ENCODE measurements at regions not wholly inside any gene's neighbourhood (a gene's known extent, or its start where the extent isn't known, plus 50 kb on each side); places are given as distances from the start of the nearest gene placed in this dataset.
"Not testable (repeated sequence)": the region's sequence is repeated elsewhere in the genome, so short reads cannot be mapped to it uniquely, and the experiment has no call there.

DNA sequence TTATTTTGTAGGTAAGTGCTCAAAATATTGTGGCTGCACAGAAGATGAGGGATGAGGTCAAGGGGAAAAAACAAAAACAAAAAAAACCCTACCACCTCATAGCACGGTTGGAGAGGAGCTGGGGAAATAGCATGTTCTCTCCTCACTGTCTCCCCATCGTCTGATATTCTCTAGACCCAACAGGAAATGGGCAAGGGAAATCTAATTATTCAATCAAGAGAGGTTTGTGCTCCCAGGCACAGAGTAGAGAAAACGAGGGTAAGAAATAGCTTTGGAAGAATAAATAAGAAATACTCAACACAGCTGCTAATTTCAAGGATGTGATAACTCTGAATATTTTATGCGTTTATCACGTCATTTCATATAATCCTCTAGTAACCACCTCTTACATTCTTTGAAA lies 619.2 kb upstream of the GNPDA2 start:
- no peak for DNase-seq

GRCh38 chr4:45331802-45332201 lies 605.4 kb upstream of the GNPDA2 start:
- no peak for DNase-seq

DNA sequence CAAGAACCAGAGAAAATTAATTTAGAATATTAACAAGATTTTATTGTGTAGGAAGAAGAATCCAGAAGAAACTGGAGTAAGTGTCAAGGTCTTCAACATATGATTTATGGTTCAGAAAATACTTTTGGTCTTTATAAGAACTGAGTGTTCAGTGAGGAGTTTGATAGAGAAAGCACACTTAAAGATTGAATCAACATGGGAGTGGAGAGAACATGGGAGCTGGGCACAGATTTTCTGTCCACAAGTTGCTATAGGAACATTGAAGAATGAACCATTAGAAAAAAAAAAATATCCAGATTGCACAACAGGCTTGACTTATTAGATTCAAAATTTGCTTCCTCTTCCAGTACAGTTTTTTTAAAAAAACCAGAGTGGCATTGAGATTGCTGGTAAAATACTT lies 601.2 kb upstream of the GNPDA2 start:
- DNase-seq = no peak

- DNase-seq = no peak
Measured at GRCh38 chr4:45324455-45325417, 598.4 kb upstream of the GNPDA2 start.

DNA sequence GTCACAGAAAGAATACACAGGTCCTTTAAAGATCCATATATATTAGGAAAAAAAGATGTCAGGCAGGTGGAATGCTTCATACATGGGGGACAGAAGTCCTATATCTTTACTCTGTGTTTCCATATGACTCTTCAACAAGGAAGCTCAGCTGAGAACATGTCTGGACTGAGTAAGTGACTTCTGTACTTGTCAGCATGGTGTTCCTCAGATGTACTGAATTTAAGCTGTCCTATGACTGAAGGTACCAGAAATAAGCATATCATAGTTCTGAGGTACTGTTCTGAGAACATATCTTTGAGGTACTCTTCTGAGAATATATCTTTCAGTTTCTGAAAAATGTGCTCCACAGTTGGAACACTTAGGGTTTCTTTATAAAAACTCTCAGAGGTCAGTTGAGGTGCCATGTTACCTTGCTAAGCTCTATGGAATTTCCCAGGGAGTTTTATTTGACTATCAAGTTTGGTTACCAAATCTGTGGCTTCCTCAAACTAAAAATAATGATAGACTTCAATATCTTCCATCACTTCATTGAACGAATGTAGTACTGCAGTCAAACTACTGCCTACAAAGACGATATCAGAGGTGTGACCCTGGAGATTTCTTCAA lies 597.2 kb upstream of the GNPDA2 start:
- DNase-seq = no peak

DNA sequence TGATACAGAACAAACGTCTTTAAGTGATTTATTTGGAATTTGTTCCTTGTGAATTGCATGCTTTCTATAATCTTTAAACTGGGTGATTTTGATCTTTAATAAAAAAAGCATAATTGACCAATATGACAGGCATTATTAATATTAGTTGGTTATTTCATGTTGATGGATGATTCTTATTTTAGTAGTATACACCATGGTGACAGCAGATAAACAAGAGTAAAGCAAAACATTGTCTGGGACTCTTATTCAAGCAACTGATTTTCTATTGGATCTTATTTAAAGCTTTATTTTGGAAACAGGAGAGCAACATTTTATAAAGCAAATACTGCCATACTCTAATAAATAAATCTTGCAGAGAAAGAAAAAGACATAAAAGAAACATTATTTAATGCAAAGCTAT lies 591.4 kb upstream of the GNPDA2 start:
- no peak for DNase-seq

GRCh38 chr4:45317276-45317675 lies 590.9 kb upstream of the GNPDA2 start:
- DNase-seq = no peak

DNA sequence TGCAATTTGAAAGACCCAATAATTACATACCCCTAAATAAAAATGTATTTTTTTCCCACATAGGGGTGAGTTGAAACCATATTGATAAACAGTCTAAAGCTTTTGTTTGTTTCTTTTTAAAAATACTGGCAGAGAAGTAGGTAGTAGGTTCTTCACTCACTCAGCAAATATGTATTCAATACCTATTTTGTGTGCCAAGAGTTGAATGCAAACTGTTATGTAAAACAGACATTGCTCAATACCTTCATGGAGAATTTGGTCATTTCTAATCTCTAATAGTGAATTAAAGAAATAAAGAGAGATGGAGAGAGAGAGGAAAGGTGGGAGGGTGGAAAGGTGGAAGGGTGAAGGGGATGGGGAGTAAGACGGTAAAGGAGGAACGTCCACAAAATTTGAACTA lies 589.9 kb upstream of the GNPDA2 start:
- no peak for DNase-seq

DNA sequence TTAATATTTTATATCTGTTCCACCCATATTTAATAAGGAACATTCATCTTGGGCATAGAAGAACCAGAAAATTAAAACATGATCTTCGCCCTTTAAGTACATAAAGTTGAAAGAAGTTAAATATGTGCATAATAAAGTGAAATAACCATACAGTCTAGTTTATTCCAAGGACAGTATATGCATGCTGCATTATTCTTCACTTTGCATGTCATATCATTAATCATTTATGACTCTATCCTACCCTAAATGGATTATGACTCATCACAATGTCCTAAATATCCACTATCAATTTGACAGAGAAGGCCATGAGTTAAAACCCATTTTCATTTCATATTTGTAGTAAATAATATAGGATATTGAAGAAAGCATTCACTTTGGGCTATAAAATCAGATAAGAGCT lies 576.5 kb upstream of the GNPDA2 start:
- no peak for DNase-seq

DNA sequence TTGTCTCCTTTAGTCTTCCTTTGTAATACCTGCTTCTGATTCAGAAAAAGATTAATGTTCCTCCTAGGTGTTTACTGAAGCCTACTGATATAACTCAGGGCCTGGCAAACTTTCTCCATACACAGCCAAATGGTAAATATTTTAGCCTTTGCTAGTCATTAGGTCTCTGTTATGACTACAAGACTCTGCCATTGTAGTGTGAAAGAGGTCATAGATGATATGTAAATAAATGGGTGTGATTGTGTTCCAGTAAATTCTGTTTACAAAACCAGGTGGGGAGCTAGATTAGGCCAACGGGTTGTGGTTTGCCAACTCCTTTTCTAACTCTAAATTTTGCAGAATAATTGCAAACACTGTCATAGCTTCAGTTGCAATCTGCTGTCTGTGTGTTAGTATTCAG lies 568.1 kb upstream of the GNPDA2 start:
- no peak for DNase-seq

DNA sequence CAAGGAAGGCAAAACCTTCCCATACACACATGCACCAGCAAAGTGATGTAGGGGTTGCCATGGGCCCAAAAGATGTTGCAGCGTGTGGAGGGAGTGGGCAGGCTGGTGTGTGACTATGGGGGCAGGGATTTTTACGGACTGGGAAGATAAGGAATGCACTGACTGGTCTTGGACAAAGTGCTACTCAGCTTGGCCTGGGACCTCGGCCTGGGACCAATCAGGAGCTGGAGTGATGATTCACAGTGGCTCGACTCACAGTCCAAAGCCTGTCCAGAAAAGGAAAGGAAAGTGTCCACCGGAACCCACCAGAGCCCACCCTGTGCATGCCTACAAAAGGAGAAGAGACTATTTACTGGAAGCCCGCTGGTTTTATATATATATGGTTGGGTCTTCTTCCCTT lies 567.0 kb upstream of the GNPDA2 start:
- no peak for DNase-seq

DNA sequence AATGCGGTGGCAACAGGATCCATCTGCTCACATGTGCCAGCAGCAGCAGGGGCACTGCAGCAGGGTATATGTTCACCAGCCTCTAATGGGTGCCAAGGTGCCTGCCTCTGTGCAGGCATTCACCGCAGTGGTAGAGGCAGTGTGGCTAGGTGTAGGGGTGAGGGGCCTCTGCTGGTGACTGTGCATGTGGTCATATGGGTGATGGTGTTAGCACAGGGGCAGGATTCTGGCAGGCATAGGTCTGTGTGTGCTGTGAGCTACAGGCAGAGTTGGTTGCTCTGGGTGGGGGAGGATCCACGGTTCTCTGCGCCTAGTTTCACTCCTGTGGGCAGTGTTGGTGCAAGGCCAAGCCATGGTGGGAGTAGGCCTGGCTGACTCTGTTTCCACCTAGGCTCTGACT lies 566.5 kb upstream of the GNPDA2 start:
- no peak for DNase-seq

DNA sequence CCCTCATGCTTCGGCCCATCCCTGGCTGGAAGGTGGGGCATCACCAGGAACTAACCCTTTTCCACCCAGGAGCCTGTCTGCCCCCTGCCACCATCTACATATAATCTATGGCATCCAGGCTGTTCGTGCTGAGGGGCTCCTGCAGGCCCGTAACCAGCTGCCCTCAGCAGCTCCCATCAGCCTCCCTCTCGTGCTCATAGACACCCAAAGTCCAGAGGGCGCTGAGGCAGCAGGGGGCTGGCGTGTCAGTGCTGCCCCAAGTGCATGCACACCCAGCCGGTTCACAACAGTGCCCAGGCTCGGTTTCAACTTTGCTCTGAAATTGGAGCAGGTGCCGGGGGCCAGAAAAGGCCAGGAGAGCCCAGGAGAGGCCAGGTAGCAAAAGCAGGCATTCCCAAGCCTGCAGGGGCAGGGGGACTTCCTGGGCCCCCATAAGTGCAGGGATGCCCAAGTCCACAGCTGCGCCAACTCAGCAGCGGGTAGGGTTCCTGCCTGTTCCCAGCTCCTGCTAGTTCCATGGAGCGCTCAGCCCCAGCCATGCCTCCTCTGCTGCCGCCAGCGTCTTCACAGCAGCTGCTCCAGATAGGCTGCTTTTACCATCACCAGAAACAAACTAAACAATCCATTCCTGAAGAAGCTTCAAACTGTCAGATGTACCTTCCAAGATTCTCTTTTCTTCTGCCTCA lies 558.2 kb upstream of the GNPDA2 start:
- DNase-seq = no peak

GRCh38 chr4:45283352-45283751 lies 557.0 kb upstream of the GNPDA2 start:
- DNase-seq = no peak

- DNase-seq = no peak
Measured at GRCh38 chr4:45280121-45280520, 553.8 kb upstream of the GNPDA2 start.

GRCh38 chr4:45275862-45276261 lies 549.5 kb upstream of the GNPDA2 start:
- no peak for DNase-seq

DNA sequence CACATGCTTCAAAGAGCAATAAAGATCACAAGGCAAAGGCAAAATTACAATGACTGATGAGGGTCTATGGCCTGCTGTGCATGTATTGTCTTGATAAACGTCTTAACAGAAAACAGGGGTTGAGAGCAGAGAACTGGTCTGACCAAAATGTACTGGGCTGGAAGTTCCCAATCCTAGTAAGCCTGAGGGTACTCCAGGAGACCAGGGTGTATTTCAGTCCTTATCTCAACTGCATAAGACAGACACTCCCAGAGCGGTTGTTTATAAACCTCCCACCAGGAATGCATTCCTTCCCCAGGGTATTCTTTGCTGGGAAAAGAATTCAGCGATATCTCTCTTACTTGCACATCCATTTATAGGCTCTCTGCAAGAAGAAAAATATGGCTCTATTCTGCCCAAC lies 521.8 kb upstream of the GNPDA2 start:
- not testable (repeated sequence) for DNase-seq

DNA sequence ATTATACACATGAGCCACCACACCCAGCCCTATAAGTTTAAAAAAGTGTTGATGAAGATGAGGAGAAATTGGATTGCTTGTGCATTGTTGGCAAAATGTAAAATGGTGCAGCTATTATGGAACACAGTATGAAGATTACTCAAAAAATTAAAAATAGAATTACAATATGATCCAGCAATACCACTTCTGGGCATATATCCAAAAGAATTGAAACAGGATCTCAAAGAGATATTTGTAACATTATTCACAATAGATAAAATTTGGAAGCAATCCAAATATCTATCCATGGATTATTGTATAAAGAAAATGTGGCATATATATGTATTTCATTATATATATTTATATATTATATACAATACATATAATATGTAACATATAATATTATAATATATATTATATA lies 515.6 kb upstream of the GNPDA2 start:
- DNase-seq = no peak

DNA sequence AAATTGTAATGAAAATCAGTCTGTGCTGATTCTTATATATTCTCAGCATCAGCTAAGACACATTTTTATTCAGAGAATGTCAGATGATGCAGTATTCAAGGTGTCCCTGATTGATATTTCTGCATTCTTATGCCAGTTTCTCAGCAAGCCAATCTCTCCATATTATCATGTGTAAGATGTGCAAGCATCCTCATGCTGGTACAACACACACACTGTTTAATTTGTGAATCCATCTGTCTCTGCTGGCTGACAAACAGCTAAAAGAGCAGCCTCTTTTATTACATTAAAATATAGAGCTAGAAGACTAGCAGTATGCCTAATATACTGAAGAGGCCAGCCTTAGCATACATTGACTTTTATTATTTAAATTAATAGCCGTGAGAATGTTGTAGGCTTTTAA lies 502.9 kb upstream of the GNPDA2 start:
- no peak for DNase-seq

GRCh38 chr4:45215976-45216542 lies 489.7 kb upstream of the GNPDA2 start:
- DNase-seq = no peak

DNA sequence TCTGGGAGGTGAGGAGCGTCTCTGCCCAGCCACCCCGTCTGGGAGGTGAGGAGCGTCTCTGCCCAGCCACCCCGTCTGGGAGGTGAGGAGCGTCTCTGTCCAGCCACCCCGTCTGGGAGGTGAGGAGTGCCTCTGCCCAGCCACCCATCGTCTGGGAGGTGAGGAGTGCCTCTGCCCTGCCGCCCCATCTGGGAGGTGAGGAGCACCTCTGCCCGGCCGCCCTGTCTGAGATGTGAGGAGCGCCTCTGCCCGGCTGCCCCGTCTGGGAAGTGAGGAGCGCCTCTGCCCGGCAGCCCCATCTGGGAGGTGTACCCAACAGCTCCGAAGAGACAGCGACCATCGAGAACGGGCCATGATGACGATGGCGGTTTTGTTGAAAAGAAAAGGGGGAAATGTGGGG lies 482.1 kb upstream of the GNPDA2 start:
- DNase-seq = not testable (repeated sequence)

DNA sequence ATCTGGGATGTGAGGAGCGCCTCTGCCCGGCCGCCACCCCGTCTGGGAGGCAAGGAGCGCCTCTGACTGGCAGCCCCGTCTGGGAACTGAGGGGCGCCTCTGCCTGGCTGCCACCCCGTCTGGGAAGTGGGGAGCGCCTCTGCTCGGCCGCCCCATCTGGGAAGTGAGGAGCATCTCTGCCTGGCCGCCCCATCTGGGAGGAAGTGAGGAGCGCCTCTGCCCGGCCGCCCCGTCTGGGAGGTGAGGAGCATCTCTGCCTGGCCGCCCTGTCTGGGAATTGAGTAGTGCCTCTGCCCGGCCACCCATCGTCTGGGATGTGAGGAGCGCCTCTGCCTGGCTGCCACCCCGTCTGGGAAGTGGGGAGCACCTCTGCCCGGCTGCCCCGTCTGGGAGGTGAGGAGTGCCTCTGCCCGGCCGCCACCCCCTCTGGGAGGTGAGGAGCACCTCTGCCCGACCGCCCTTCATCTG lies 481.5 kb upstream of the GNPDA2 start:
- DNase-seq = not testable (repeated sequence)

- DNase-seq = not testable (repeated sequence)
Measured at GRCh38 chr4:45207241-45207863, 481.0 kb upstream of the GNPDA2 start.
